Upper lobe of right lung (tissue), 1 donor: ENCODE measurements at regions not wholly inside any gene's neighbourhood (a gene's known extent, or its start where the extent isn't known, plus 50 kb on each side); places are given as distances from the start of the nearest gene placed in this dataset.
A peak's percentile ranks its signal among the peaks of the same experiment; 100 is the strongest.

Source experiments
- ATAC-seq: fragments of 200-7000 bp; cut with Tn5 transposase; one replicate; pipeline ENCODE4 v1.9.1; 2020; ENCODE audit warnings: mild to moderate bottlenecking, moderate library complexity
- DNase-seq: peaks from one replicate; pipeline ENCODE4 v3.0.0-alpha.2; 2020
- H3K27ac ChIP-seq: fragments of 200-600 bp; one replicate; pipeline ENCODE4 v1.8.0; 2022
- H3K27me3 ChIP-seq: fragments of 200-600 bp; one replicate; pipeline ENCODE4 v1.8.0; 2022; ENCODE audit warnings: mild to moderate bottlenecking
- H3K36me3 ChIP-seq: fragments of 200-600 bp; one replicate; pipeline ENCODE4 v1.8.0; 2022
- H3K4me1 ChIP-seq: fragments of 200-600 bp; one replicate; pipeline ENCODE4 v1.8.0; 2022
- H3K4me3 ChIP-seq: fragments of 200-600 bp; one replicate; pipeline ENCODE4 v1.8.0; 2022; ENCODE audit warnings: mild to moderate bottlenecking
- H3K9me3 ChIP-seq: fragments of 200-600 bp; one replicate; pipeline ENCODE4 v1.8.0; 2022
- intact Hi-C: fragments of 100-400 bp; cut with DNase I; formaldehyde crosslinking; loops from one replicate; pipeline ENCODE4 v1.11.0; 2022
- TF ChIP-seq, protein P1 (sequence below): fragments of 200-600 bp; IDR thresholded peaks from one replicate; pipeline ENCODE4 v1.8.0; 2022; ENCODE audit warnings: antibody characterized with exemption
- donor health status: DM: no; HTN: yes; CAD: no; lungs with severe emphysema.

GRCh38 chr2:239677453-239678185 is 276.8 kb upstream of the HDAC4 start:
- intact Hi-C loops = no loop called here
- peak; percentile 59 for DNase-seq
- H3K36me3 ChIP-seq = no peaks in the 10 kb centered on the region
- no peaks in the 10 kb centered on the region for H3K9me3 ChIP-seq
- no peak overlapping the region for H3K4me3 ChIP-seq
- ATAC-seq = no peak
- no peaks in the 10 kb centered on the region for H3K4me1 ChIP-seq
- TF ChIP-seq, protein P1, sequence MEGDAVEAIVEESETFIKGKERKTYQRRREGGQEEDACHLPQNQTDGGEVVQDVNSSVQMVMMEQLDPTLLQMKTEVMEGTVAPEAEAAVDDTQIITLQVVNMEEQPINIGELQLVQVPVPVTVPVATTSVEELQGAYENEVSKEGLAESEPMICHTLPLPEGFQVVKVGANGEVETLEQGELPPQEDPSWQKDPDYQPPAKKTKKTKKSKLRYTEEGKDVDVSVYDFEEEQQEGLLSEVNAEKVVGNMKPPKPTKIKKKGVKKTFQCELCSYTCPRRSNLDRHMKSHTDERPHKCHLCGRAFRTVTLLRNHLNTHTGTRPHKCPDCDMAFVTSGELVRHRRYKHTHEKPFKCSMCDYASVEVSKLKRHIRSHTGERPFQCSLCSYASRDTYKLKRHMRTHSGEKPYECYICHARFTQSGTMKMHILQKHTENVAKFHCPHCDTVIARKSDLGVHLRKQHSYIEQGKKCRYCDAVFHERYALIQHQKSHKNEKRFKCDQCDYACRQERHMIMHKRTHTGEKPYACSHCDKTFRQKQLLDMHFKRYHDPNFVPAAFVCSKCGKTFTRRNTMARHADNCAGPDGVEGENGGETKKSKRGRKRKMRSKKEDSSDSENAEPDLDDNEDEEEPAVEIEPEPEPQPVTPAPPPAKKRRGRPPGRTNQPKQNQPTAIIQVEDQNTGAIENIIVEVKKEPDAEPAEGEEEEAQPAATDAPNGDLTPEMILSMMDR = no peak
- no peaks in the 10 kb centered on the region for H3K27me3 ChIP-seq
- no peak overlapping the region for H3K27ac ChIP-seq

DNA sequence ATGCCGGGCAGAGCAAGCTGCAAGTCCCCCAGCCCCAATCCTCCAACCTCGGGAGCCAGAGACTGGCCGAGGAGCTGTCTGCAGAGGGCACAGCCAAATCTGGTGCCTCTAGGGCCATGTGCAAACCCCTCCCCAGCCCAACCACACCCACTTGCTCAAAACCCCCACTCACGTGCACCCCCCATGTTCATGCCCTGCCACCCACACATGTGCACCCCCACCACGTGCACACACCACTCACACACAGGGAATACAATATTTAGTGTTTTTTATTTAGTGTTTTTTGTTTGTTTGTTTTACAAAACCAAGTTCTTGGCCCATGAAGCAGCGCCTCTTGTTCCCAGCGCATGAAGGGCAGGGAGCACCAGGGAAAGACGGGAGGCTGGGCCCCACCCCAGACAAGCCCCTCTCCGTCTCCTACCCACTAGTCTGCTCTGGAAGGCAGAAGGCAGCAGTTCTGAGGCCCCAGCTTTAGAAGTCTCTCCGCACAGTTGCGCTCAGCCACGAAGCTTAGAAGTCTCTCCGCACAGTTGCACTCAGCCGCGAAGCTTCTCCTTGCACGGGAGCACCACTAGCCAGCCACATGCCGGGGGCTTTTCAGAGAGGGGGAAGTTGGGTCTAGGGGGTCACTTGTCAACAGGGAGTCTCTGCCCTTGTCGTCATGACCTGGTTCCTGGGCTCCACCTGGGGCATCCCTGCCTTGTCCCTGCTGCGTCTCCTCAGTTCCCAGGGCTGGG is 276.1 kb upstream of the HDAC4 start:
- intact Hi-C loops = no loop called here
- Histone ChIP-seq H3K9me3 (no peaks in the 10 kb centered on the region), H3K27me3 (no peaks in the 10 kb centered on the region), H3K4me1 (no peaks in the 10 kb centered on the region), H3K36me3 (no peaks in the 10 kb centered on the region), H3K4me3 (no peak overlapping the region), H3K27ac (no peak overlapping the region)
- TF ChIP-seq, protein P1 = no peak
- no peak for DNase-seq
- no peak for ATAC-seq

GRCh38 chr2:239675826-239676715 is 275.3 kb upstream of the HDAC4 start:
- intact Hi-C loops = no loop called here
- ATAC-seq = peak; percentile 4
- H3K4me3 ChIP-seq = no peak overlapping the region
- H3K27ac ChIP-seq = no peak overlapping the region
- H3K9me3 ChIP-seq = no peaks in the 10 kb centered on the region
- no peaks in the 10 kb centered on the region for H3K4me1 ChIP-seq
- TF ChIP-seq, protein P1 = no peak
- no peaks in the 10 kb centered on the region for H3K36me3 ChIP-seq
- peak; percentile 58 for DNase-seq
- H3K27me3 ChIP-seq = no peaks in the 10 kb centered on the region

DNA sequence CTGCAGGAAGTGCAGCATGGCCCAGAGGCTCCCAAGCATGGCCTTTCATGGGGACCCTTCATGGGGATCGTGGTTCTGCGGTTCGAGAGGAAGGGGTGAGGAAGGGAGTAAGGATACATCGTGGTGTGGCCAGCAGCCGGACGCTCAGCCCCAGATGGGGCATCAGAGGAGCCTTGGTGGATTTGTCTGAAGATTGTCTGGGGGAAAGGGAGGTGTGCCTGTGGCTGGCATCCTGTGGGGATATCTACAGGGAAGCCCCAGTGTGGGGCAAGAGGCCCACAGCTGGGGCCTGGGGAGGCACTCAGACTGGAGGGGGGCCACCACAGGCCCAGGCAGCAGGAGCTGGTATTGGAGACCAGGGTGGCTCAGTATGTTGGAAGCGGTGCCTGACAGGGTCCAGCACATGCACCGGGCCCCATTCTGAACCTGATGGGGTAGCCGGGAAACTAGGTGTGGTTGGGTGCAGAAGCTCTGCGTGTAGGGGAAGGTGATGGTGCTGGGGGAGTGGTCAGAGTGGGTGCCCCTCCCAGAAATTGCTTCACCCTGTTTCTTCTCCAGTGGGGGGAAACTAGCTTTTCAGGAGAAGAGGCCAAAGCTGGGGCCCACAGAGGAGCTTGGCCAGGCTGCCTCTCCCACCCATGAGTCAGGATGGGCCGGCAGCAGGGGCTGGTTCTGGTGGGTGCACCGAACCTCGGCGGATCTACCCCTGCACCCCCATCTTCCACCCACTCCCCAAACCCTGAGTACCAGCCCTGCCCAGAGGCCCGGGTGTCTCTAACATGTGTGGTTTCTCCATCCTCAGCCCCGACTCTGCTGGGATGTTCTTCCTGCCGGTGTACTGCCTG is 274.4 kb upstream of the HDAC4 start:
- Histone ChIP-seq H3K4me3 (no peak overlapping the region), H3K27ac (no peak overlapping the region), H3K4me1 (no peaks in the 10 kb centered on the region), H3K27me3 (no peaks in the 10 kb centered on the region), H3K36me3 (no peaks in the 10 kb centered on the region), H3K9me3 (no peaks in the 10 kb centered on the region)
- TF ChIP-seq, protein P1 = no peak
- intact Hi-C loops = no loop called here
- no peak for ATAC-seq
- peak; percentile 44 for DNase-seq
